H9 (cell line): ENCODE measurements at regions not wholly inside any gene's neighbourhood (a gene's known extent, or its start where the extent isn't known, plus 50 kb on each side); places are given as distances from the start of the nearest gene placed in this dataset.

Experiments used
- DNase-seq: peaks from one replicate; pipeline ENCODE4 v3.0.0-alpha.2; 2017
- H2AFZ ChIP-seq: one replicate; pipeline ENCODE4 v1.6.1; 2013; ENCODE audit warnings: mild to moderate bottlenecking, low read length, control low read depth, moderate library complexity
- H2AK5ac ChIP-seq: 2 replicates; pipeline ENCODE4 v1.6.1; 2013; ENCODE audit warnings: low read length, control low read depth, mixed read lengths; ENCODE audit not compliant: insufficient read length
- H2BK120ac ChIP-seq: one replicate; pipeline ENCODE4 v1.6.1; 2013; ENCODE audit warnings: low read depth, mild to moderate bottlenecking, low read length, control low read depth, inconsistent platforms; ENCODE audit not compliant: poor library complexity, severe bottlenecking
- H2BK12ac ChIP-seq: 2 replicates; pipeline ENCODE4 v1.6.1; 2013; ENCODE audit warnings: low read length, control low read depth, mixed read lengths, low read depth; ENCODE audit not compliant: insufficient read length
- H2BK15ac ChIP-seq: 2 replicates; pipeline ENCODE4 v1.6.1; 2013; ENCODE audit warnings: low read depth, low read length, control low read depth
- H2BK20ac ChIP-seq: one replicate; pipeline ENCODE4 v1.6.1; 2013; ENCODE audit warnings: low read depth, mild to moderate bottlenecking, low read length, control low read depth, inconsistent platforms; ENCODE audit not compliant: poor library complexity, severe bottlenecking
- H2BK5ac ChIP-seq: 2 replicates; pipeline ENCODE4 v1.6.1; 2013; ENCODE audit warnings: low read length, control low read depth, mixed read lengths; ENCODE audit not compliant: insufficient read length
- H3K14ac ChIP-seq: 2 replicates; pipeline ENCODE4 v1.6.1; 2013; ENCODE audit warnings: low read length, control low read depth; ENCODE audit not compliant: insufficient read depth
- H3K18ac ChIP-seq: 2 replicates; pipeline ENCODE4 v1.6.1; 2013; ENCODE audit warnings: low read depth, mild to moderate bottlenecking, mixed read lengths, low read length, control low read depth; ENCODE audit not compliant: insufficient read length
- H3K23ac ChIP-seq: 2 replicates; pipeline ENCODE4 v1.6.1; 2013; ENCODE audit warnings: low read length, control low read depth, mixed read lengths, low read depth; ENCODE audit not compliant: insufficient read length
- H3K23me2 ChIP-seq: 2 replicates; pipeline ENCODE4 v1.6.1; 2013; ENCODE audit warnings: low read depth, mild to moderate bottlenecking, mixed read lengths, low read length, control low read depth; ENCODE audit not compliant: insufficient read length, poor library complexity, severe bottlenecking
- H3K27ac ChIP-seq: 2 replicates; pipeline ENCODE4 v1.5.1; 2013; ENCODE audit warnings: low read length, control low read depth, mixed read lengths, low read depth; ENCODE audit not compliant: insufficient read length
- H3K27me3 ChIP-seq: 2 replicates; pipeline ENCODE4 v1.6.1; 2013; ENCODE audit warnings: low read length, control low read depth, inconsistent platforms; ENCODE audit not compliant: insufficient read depth
- H3K4ac ChIP-seq: 2 replicates; pipeline ENCODE4 v1.6.1; 2013; ENCODE audit warnings: low read depth, mild to moderate bottlenecking, control low read depth, inconsistent platforms, low read length, moderate library complexity
- H3K4me1 ChIP-seq: 2 replicates; pipeline ENCODE4 v1.6.1; 2013; ENCODE audit warnings: low read length, control low read depth, inconsistent platforms; ENCODE audit not compliant: insufficient read depth
- H3K4me2 ChIP-seq: 2 replicates; pipeline ENCODE4 v1.6.1; 2013; ENCODE audit warnings: low read length, control low read depth, mixed read lengths; ENCODE audit not compliant: insufficient read length, insufficient read depth
- H3K56ac ChIP-seq: 2 replicates; pipeline ENCODE4 v1.6.1; 2013; ENCODE audit warnings: low read depth, mild to moderate bottlenecking, mixed read lengths, low read length, control low read depth; ENCODE audit not compliant: insufficient read length
- H3K79me1 ChIP-seq: 2 replicates; pipeline ENCODE4 v1.6.1; 2013; ENCODE audit warnings: low read depth, mild to moderate bottlenecking, moderate library complexity, low read length, control low read depth, inconsistent platforms; ENCODE audit not compliant: insufficient read depth, poor library complexity, severe bottlenecking
- H3K79me2 ChIP-seq: 2 replicates; pipeline ENCODE4 v1.6.1; 2013; ENCODE audit warnings: low read length, control low read depth, inconsistent platforms; ENCODE audit not compliant: insufficient read depth
- H3K9ac ChIP-seq: 2 replicates; pipeline ENCODE4 v1.6.1; 2013; ENCODE audit warnings: low read length, control low read depth, mixed read lengths; ENCODE audit not compliant: insufficient read length; ENCODE audit errors: extremely low read depth
- H3K9me3 ChIP-seq: one replicate; pipeline ENCODE4 v1.6.1; 2013; ENCODE audit warnings: low read depth, low read length, inconsistent platforms; ENCODE audit not compliant: control insufficient read depth
- H3T11ph ChIP-seq: one replicate; pipeline ENCODE4 v1.6.1; 2013; ENCODE audit warnings: mild to moderate bottlenecking, low read length, control low read depth, inconsistent platforms
- H4K20me1 ChIP-seq: one replicate; pipeline ENCODE4 v1.6.1; 2013; ENCODE audit not compliant: control insufficient read depth, insufficient read length, insufficient read depth
- H4K5ac ChIP-seq: 2 replicates; pipeline ENCODE4 v1.6.1; 2013; ENCODE audit warnings: low read depth, mild to moderate bottlenecking, mixed read lengths, low read length, control low read depth; ENCODE audit not compliant: insufficient read length
- H4K8ac ChIP-seq: replicated peaks from 2 replicates; pipeline ENCODE4 v1.6.1; 2013; ENCODE audit warnings: low read length, control low read depth, mixed read lengths, low read depth; ENCODE audit not compliant: insufficient read length
- H4K91ac ChIP-seq: 2 replicates; pipeline ENCODE4 v1.6.1; 2013; ENCODE audit warnings: low read depth, mild to moderate bottlenecking, moderate library complexity, mixed read lengths, low read length, control low read depth; ENCODE audit not compliant: insufficient read length
- H3K27ac Mint-ChIP-seq, 3 experiments: 2 replicates in 2 of 3; 3 replicates in 1 of 3; pipeline ENCODE4 v1.8.0; 2020 to 2021; ENCODE audit warnings: mixed read lengths in 3 of 3, mild to moderate bottlenecking in 1 of 3, moderate library complexity in 1 of 3
- H3K27me3 Mint-ChIP-seq: 2 replicates; pipeline ENCODE4 v1.8.0; 2021; ENCODE audit warnings: low read depth, mild to moderate bottlenecking, moderate library complexity, mixed read lengths
- H3K36me3 Mint-ChIP-seq, 3 experiments: 2 replicates in 2 of 3; 3 replicates in 1 of 3; pipeline ENCODE4 v1.8.0; 2020 to 2021; ENCODE audit warnings: low read depth in 3 of 3, mixed read lengths in 3 of 3; ENCODE audit not compliant: insufficient read depth in 1 of 3
- H3K4me1 Mint-ChIP-seq, 2 experiments: 2 replicates each; pipeline ENCODE4 v1.8.0; 2020; ENCODE audit warnings: mixed read lengths in 2 of 2
- H3K4me3 Mint-ChIP-seq, 2 experiments: 2 replicates in 1 of 2; 3 replicates in 1 of 2; pipeline ENCODE4 v1.8.0; 2020 to 2021; ENCODE audit warnings: mild to moderate bottlenecking in 2 of 2, mixed read lengths in 2 of 2, moderate library complexity in 1 of 2
- H3K9me3 Mint-ChIP-seq, 2 experiments: 2 replicates in 1 of 2; 3 replicates in 1 of 2; pipeline ENCODE4 v1.8.0; 2020; ENCODE audit warnings: mild to moderate bottlenecking in 2 of 2, mixed read lengths in 2 of 2, moderate library complexity in 1 of 2
- WGBS: extraction: QIAGEN DNeasy Blood & Tissue Kit; methylation state at CpG from one replicate; pipeline ENCODE4 v1.1.7; 2013; ENCODE audit warnings: missing lambda C conversion rate, low lambda C conversion rate, mixed read lengths; ENCODE audit not compliant: insufficient read length; ENCODE audit errors: extremely low coverage; 5-methylcytosine and 5-hydroxymethylcytosine counted together
- TF ChIP-seq, protein P1 (sequence below): fragments of 200-600 bp; sonication (generic); conservative IDR thresholded peaks from 3 replicates; pipeline ENCODE4 v1.8.0; 2021; ENCODE audit warnings: antibody characterized with exemption, mild to moderate bottlenecking

DNA sequence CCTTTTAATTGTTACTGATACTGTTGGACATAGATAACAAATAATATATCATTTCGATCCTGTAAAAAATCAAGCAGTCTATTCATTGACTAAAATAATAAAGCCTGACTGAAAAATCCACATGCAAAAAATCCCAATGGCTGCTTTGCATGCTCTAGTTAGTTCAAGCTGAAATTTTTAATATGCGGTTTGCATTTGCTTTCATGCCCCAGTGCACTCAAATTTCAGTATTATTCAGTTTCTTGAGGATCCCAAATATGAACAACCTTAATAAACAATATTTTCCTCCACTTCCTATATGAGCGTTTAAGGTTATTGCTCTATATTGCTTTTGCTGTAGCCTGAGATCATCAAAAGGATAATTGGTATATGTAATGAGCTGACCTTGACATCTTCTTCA, 75.1 kb upstream of the DPH5 start:
- H3T11ph ChIP-seq = no peak overlapping the region
- no peak overlapping the region for H4K8ac ChIP-seq
- H2BK20ac ChIP-seq = no peak overlapping the region
- H3K18ac ChIP-seq = no peak overlapping the region
- no peak overlapping the region for H4K5ac ChIP-seq
- H3K79me1 ChIP-seq = no peaks in the 10 kb centered on the region
- no peaks in the 10 kb centered on the region for H3K9me3 ChIP-seq
- TF ChIP-seq, protein P1, sequence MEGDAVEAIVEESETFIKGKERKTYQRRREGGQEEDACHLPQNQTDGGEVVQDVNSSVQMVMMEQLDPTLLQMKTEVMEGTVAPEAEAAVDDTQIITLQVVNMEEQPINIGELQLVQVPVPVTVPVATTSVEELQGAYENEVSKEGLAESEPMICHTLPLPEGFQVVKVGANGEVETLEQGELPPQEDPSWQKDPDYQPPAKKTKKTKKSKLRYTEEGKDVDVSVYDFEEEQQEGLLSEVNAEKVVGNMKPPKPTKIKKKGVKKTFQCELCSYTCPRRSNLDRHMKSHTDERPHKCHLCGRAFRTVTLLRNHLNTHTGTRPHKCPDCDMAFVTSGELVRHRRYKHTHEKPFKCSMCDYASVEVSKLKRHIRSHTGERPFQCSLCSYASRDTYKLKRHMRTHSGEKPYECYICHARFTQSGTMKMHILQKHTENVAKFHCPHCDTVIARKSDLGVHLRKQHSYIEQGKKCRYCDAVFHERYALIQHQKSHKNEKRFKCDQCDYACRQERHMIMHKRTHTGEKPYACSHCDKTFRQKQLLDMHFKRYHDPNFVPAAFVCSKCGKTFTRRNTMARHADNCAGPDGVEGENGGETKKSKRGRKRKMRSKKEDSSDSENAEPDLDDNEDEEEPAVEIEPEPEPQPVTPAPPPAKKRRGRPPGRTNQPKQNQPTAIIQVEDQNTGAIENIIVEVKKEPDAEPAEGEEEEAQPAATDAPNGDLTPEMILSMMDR = no peak
- H2AFZ ChIP-seq = no peak overlapping the region
- no peak overlapping the region for H2BK120ac ChIP-seq
- no peak overlapping the region for H3K4ac ChIP-seq
- H3K79me2 ChIP-seq = no peaks in the 10 kb centered on the region
- H3K4me1 Mint-ChIP-seq = no peaks in the 10 kb centered on the region
- no peak overlapping the region for H2BK5ac ChIP-seq
- no peaks in the 10 kb centered on the region for H3K36me3 Mint-ChIP-seq
- H2AK5ac ChIP-seq = no peak overlapping the region
- no peaks in the 10 kb centered on the region for H3K9me3 Mint-ChIP-seq
- H3K56ac ChIP-seq = no peak overlapping the region
- no peak overlapping the region for H3K9ac ChIP-seq
- no peak overlapping the region for H3K27ac Mint-ChIP-seq
- no CpG with 5 or more reads among the region's 3 CpGs for WGBS
- no peak overlapping the region for H2BK15ac ChIP-seq
- H3K4me3 Mint-ChIP-seq = no peak overlapping the region
- H4K20me1 ChIP-seq = no peaks in the 10 kb centered on the region
- H3K27me3 Mint-ChIP-seq = no peaks in the 10 kb centered on the region
- H3K14ac ChIP-seq = no peak overlapping the region
- H4K91ac ChIP-seq = no peak overlapping the region
- H3K23ac ChIP-seq = no peak overlapping the region
- H3K27me3 ChIP-seq = no peaks in the 10 kb centered on the region
- H3K27ac ChIP-seq = no peak overlapping the region
- H3K4me2 ChIP-seq = no peak overlapping the region
- H3K4me1 ChIP-seq = no peaks in the 10 kb centered on the region
- H3K23me2 ChIP-seq = no peaks in the 10 kb centered on the region
- H2BK12ac ChIP-seq = no peak overlapping the region
- DNase-seq = no peak
